ENCODE measurements at regions not wholly inside any gene's neighbourhood (a gene's known extent, or its start where the extent isn't known, plus 50 kb on each side); places are given as distances from the start of the nearest gene placed in this dataset.

DNA sequence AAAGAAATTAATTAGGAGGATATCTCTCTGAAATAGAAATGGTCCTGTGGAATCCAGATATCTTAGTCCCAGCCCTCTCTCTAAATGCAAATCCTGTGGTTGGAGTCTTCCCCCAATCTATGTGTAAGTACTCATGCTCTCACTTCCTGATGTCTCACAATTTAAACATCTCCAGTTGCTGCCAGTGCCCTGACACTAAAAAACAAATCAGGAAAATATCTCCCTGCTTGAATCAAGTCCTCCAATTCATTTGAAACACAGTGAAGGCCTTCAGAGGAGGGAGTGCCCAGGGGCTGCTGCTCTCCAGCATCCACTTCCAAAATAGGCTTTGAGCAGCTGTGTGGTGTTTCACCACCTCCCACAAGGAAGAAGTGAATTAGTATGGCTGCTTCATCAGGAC, 413.8 kb downstream of the RAD51AP2 start:
- TF ChIP-seq POLR2AphosphoS5 (IDR thresholded peaks at IDR 0.05) (no peak), POLR2A (IDR thresholded peaks at IDR 0.05) (no peak)
- TF ChIP-seq, protein P1, sequence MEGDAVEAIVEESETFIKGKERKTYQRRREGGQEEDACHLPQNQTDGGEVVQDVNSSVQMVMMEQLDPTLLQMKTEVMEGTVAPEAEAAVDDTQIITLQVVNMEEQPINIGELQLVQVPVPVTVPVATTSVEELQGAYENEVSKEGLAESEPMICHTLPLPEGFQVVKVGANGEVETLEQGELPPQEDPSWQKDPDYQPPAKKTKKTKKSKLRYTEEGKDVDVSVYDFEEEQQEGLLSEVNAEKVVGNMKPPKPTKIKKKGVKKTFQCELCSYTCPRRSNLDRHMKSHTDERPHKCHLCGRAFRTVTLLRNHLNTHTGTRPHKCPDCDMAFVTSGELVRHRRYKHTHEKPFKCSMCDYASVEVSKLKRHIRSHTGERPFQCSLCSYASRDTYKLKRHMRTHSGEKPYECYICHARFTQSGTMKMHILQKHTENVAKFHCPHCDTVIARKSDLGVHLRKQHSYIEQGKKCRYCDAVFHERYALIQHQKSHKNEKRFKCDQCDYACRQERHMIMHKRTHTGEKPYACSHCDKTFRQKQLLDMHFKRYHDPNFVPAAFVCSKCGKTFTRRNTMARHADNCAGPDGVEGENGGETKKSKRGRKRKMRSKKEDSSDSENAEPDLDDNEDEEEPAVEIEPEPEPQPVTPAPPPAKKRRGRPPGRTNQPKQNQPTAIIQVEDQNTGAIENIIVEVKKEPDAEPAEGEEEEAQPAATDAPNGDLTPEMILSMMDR (IDR thresholded peaks at IDR 0.05), result no peak

All from prostate gland (tissue), 2 donors.